ENCODE measurements at regions not wholly inside any gene's neighbourhood (a gene's known extent, or its start where the extent isn't known, plus 50 kb on each side); places are given as distances from the start of the nearest gene placed in this dataset.
A peak's percentile ranks its signal among the peaks of the same experiment; 100 is the strongest.
"Not testable (repeated sequence)": the region's sequence is repeated elsewhere in the genome, so short reads cannot be mapped to it uniquely, and the experiment has no call there.

GRCh38 chr15:36449662-36450145 lies 129.7 kb upstream of the CDIN1 start:
- no peak for TF ChIP-seq CTCF (IDR thresholded peaks at IDR 0.05; ENCODE audit: low read depth, low read length, missing control alignments)
- DNase-seq: no peak
- H3K36me3 ChIP-seq (replicated peaks): no peaks in the 10 kb centered on the region
- H3K27ac ChIP-seq: no peak overlapping the region
- H3K27me3 ChIP-seq (replicated peaks): no peaks in the 10 kb centered on the region
- H3K4me3 ChIP-seq (ENCODE audit: low read depth, low read length): no peak overlapping the region
- in situ Hi-C loops (cut with HindIII; ENCODE audit: low pct_ligation_motif_present, low sequenced_read_pairs): no loop called here

GRCh38 chr15:36454244-36454643 lies 125.2 kb upstream of the CDIN1 start:
- in situ Hi-C loops (cut with HindIII; ENCODE audit: low pct_ligation_motif_present, low sequenced_read_pairs); H3K27ac ChIP-seq; H3K27me3 ChIP-seq (replicated peaks); DNase-seq; H3K36me3 ChIP-seq (replicated peaks); H3K4me3 ChIP-seq (ENCODE audit: low read depth, low read length): not testable (repeated sequence)

GRCh38 chr15:36458411-36458810 lies 121.0 kb upstream of the CDIN1 start:
- Histone ChIP-seq H3K27me3 (replicated peaks) (no peaks in the 10 kb centered on the region), H3K27ac (no peak overlapping the region), H3K36me3 (replicated peaks) (no peaks in the 10 kb centered on the region), H3K4me3 (ENCODE audit: low read depth, low read length) (no peak overlapping the region)
- peak; percentile 6 for DNase-seq
- in situ Hi-C loops (cut with HindIII; ENCODE audit: low pct_ligation_motif_present, low sequenced_read_pairs): no loop called here
- TF ChIP-seq CTCF (IDR thresholded peaks at IDR 0.05; ENCODE audit: low read depth, low read length, missing control alignments): no peak

- H3K4me3 ChIP-seq (ENCODE audit: low read depth, low read length): no peak overlapping the region
- no peaks in the 10 kb centered on the region for H3K36me3 ChIP-seq (replicated peaks)
- no peak for DNase-seq
- H3K27me3 ChIP-seq (replicated peaks): no peaks in the 10 kb centered on the region
- in situ Hi-C loops (cut with HindIII; ENCODE audit: low pct_ligation_motif_present, low sequenced_read_pairs): no loop called here
- no peak overlapping the region for H3K27ac ChIP-seq
- TF ChIP-seq CTCF (IDR thresholded peaks at IDR 0.05; ENCODE audit: low read depth, low read length, missing control alignments): no peak
Measured at GRCh38 chr15:36465304-36465703, 114.1 kb upstream of the CDIN1 start.

- DNase-seq: peak; percentile 9
- Histone ChIP-seq H3K27me3 (replicated peaks) (no peaks in the 10 kb centered on the region), H3K36me3 (replicated peaks) (no peaks in the 10 kb centered on the region), H3K4me3 (ENCODE audit: low read depth, low read length) (no peak overlapping the region), H3K27ac (no peak overlapping the region)
- in situ Hi-C loops (cut with HindIII; ENCODE audit: low pct_ligation_motif_present, low sequenced_read_pairs): no loop called here
- TF ChIP-seq CTCF (IDR thresholded peaks at IDR 0.05; ENCODE audit: low read depth, low read length, missing control alignments): no peak
Measured at GRCh38 chr15:36468746-36469145, 110.7 kb upstream of the CDIN1 start.

GRCh38 chr15:36469311-36469966 lies 110.0 kb upstream of the CDIN1 start:
- H3K27ac ChIP-seq: no peak overlapping the region

More at GRCh38 chr15:36469311-36469966, 110.0 kb upstream of the CDIN1 start:
- TF ChIP-seq CTCF (IDR thresholded peaks at IDR 0.05; ENCODE audit: low read depth, low read length, missing control alignments): no peak
- in situ Hi-C loops (cut with HindIII; ENCODE audit: low pct_ligation_motif_present, low sequenced_read_pairs): no loop called here
- no peaks in the 10 kb centered on the region for H3K27me3 ChIP-seq (replicated peaks)
- no peak overlapping the region for H3K4me3 ChIP-seq (ENCODE audit: low read depth, low read length)
- no peaks in the 10 kb centered on the region for H3K36me3 ChIP-seq (replicated peaks)
- DNase-seq: peak; percentile 36

Measured in brain microvascular endothelial cell (primary cell).